Heart left ventricle (tissue), 13 donors: ENCODE measurements at regions not wholly inside any gene's neighbourhood (a gene's known extent, or its start where the extent isn't known, plus 50 kb on each side); places are given as distances from the start of the nearest gene placed in this dataset.

Experiments used
- CTCF ChIP-seq, 12 donors: fragments of 200-600 bp; sonication (generic) in 4 of 12; IDR thresholded peaks; one replicate each; pipeline versions ENCODE4 v1.5.0 to v1.8.0; 2018 to 2022; ENCODE audit warnings: antibody characterized with exemption in 12 of 12, mild to moderate bottlenecking in 5 of 12
- POLR2A ChIP-seq, 2 donors: fragments of 450-650 bp; IDR thresholded peaks; one replicate each; pipeline ENCODE4 v1.6.1; 2017; ENCODE audit warnings: antibody characterized with exemption in 2 of 2, mild to moderate bottlenecking in 2 of 2, moderate library complexity in 2 of 2
- donor health status: ischemic (EF 13 %, LVEDD 7.1; RV severe dilation, severe dysfunction).
- donor health status: DM: no; HTN: yes; CAD: no.
- donor health status: DM: no; HTN: no; CAD: no.
- donor health status: ischemic (EF 25% LVEDD 6.9; RV normal size, moderate dysfunction).
- donor health status: ischemic (EF 25% LVEDD 5.7; RV mildly dilated, moderate dysfunction).
- donor health status: ischemic (EF 35%, LVEDD 5.7; RV mildly dilated, moderate dysfunction).
- donor health status: nonischemic (EF 11% LVEDD 7.7; RV severe dilation, severe dysfunction).
- donor health status: DM: yes; HTN: yes; CAD: no.
- donor health status: PGD.
- donor health status: ischemic (EF 29% LVEDD 5.4; RV normal size, mild dysfunction).
- donor health status: nonischemic (EF 23%, LVEDD 6.1; RV moderate dilation, normal function).

GRCh38 chr2:223523551-223524001 lies 78.6 kb downstream of the SCG2 start:
- TF ChIP-seq POLR2A (IDR thresholded peaks at IDR 0.05) = no peak
- no peak for TF ChIP-seq CTCF (IDR thresholded peaks at IDR 0.05)
